ENCODE measurements at regions not wholly inside any gene's neighbourhood (a gene's known extent, or its start where the extent isn't known, plus 50 kb on each side); places are given as distances from the start of the nearest gene placed in this dataset.

GRCh38 chr2:175872721-175873120 is 129.3 kb downstream of the LNPK start:
- Mint-ChIP-seq H3K27ac (no peak overlapping the region), H3K36me3 (ENCODE audit: low read depth) (no peaks in the 10 kb centered on the region), H3K9me3 (peaks cover 5% of the 10 kb centered on the region), H3K4me1 (no peaks in the 10 kb centered on the region), H3K4me3 (no peak overlapping the region), H3K27me3 (ENCODE audit: low read depth, poor library complexity) (peaks cover 16% of the 10 kb centered on the region)
- DNase-seq, result no peak
- no peak for TF ChIP-seq CTCF (IDR thresholded peaks at IDR 0.05)

DNA sequence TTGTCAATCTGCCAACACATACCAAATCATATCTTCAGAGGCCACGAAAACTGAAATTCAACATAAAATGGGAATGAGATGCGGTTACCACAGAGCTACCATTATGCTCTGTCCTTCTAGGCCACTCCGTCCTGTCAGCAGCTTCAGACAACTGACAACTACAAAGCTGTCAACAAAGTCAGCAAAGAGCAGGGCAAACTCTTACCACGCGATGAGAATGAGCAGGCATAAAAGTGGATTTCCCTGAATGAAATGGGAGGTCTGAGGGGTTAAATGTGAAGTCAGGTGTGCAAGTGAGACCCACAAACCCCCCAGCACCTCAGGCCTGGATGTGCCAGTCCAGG is 130.1 kb downstream of the LNPK start:
- H3K36me3 Mint-ChIP-seq (ENCODE audit: low read depth), result no peaks in the 10 kb centered on the region
- H3K4me3 Mint-ChIP-seq, result no peak overlapping the region
- DNase-seq, result no peak
- peaks cover 5% of the 10 kb centered on the region for H3K9me3 Mint-ChIP-seq
- no peak overlapping the region for H3K27ac Mint-ChIP-seq
- peaks cover 16% of the 10 kb centered on the region for H3K27me3 Mint-ChIP-seq (ENCODE audit: low read depth, poor library complexity)
- no peak for TF ChIP-seq CTCF (IDR thresholded peaks at IDR 0.05)
- no peaks in the 10 kb centered on the region for H3K4me1 Mint-ChIP-seq

- H3K9me3 Mint-ChIP-seq, result peaks cover 5% of the 10 kb centered on the region
- no peak overlapping the region for H3K4me3 Mint-ChIP-seq
- no peaks in the 10 kb centered on the region for H3K36me3 Mint-ChIP-seq (ENCODE audit: low read depth)
- peaks cover 18% of the 10 kb centered on the region for H3K27me3 Mint-ChIP-seq (ENCODE audit: low read depth, poor library complexity)
- no peak for DNase-seq
- no peaks in the 10 kb centered on the region for H3K4me1 Mint-ChIP-seq
- no peak overlapping the region for H3K27ac Mint-ChIP-seq
- TF ChIP-seq CTCF (IDR thresholded peaks at IDR 0.05), result no peak
Observed at GRCh38 chr2:175871331-175872004, 130.6 kb downstream of the LNPK start.

DNA sequence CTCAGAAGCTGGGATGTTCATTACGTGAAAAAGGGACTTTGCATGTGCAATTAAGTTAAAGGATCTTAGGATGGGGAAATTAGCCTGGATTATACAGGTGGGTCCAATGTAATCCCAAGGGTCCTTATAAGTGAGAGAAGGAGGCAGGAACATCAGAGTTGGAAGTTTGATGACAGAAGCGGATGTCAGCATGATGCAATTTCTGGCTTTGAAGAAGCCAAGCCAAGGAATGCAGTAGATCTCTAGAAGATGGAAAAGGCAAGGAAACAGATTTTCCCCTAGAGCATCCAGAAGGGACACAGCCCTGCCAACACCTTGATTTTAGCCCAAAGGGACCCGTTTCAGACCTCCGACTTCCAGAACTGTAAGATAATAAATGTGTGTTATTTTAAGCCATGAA is 136.4 kb downstream of the LNPK start:
- H3K9me3 Mint-ChIP-seq, result peaks cover 5% of the 10 kb centered on the region
- H3K36me3 Mint-ChIP-seq (ENCODE audit: low read depth), result no peaks in the 10 kb centered on the region
- DNase-seq, result no peak
- no peak for TF ChIP-seq CTCF (IDR thresholded peaks at IDR 0.05)
- H3K4me1 Mint-ChIP-seq, result peaks cover 24% of the 10 kb centered on the region
- H3K27ac Mint-ChIP-seq, result no peak overlapping the region
- H3K27me3 Mint-ChIP-seq (ENCODE audit: low read depth, poor library complexity), result peaks cover 15% of the 10 kb centered on the region
- H3K4me3 Mint-ChIP-seq, result no peak overlapping the region

- DNase-seq, result no peak
- Mint-ChIP-seq H3K36me3 (ENCODE audit: low read depth) (no peaks in the 10 kb centered on the region), H3K27ac (no peak overlapping the region), H3K9me3 (peaks cover 8% of the 10 kb centered on the region), H3K4me3 (no peak overlapping the region), H3K4me1 (peaks cover 24% of the 10 kb centered on the region), H3K27me3 (ENCODE audit: low read depth, poor library complexity) (peaks cover 11% of the 10 kb centered on the region)
- no peak for TF ChIP-seq CTCF (IDR thresholded peaks at IDR 0.05)
Observed at GRCh38 chr2:175864137-175864850, 137.8 kb downstream of the LNPK start.

GRCh38 chr2:175861958-175862357 is 140.1 kb downstream of the LNPK start:
- H3K36me3 Mint-ChIP-seq (ENCODE audit: low read depth), result no peaks in the 10 kb centered on the region
- peak overlapping the region; percentile 76 for H3K27ac Mint-ChIP-seq
- H3K4me1 Mint-ChIP-seq, result peaks cover 24% of the 10 kb centered on the region
- no peak overlapping the region for H3K4me3 Mint-ChIP-seq
- peaks cover 14% of the 10 kb centered on the region for H3K27me3 Mint-ChIP-seq (ENCODE audit: low read depth, poor library complexity)
- no peak for TF ChIP-seq CTCF (IDR thresholded peaks at IDR 0.05)
- peaks cover 3% of the 10 kb centered on the region for H3K9me3 Mint-ChIP-seq
- DNase-seq, result peak; percentile 33

Data from nephron progenitor cell (in vitro differentiated cells).